ENCODE measurements at regions not wholly inside any gene's neighbourhood (a gene's known extent, or its start where the extent isn't known, plus 50 kb on each side); places are given as distances from the start of the nearest gene placed in this dataset.

- CTCF ChIA-PET, result no interaction called here
- H3K27me3 Mint-ChIP-seq (ENCODE audit: insufficient read depth, unreplicated experiment), result no peaks in the 10 kb centered on the region
- Histone ChIP-seq H3K4me1 (no peaks in the 10 kb centered on the region), H3K27me3 (replicated peaks; ENCODE audit: control insufficient read depth, insufficient read depth, low read length) (no peaks in the 10 kb centered on the region), H3K9me3 (no peaks in the 10 kb centered on the region), H3K36me3 (ENCODE audit: control insufficient read depth, insufficient read depth, low read length) (no peaks in the 10 kb centered on the region), H3K4me3 (ENCODE audit: low read depth, low read length) (no peak overlapping the region)
- H3K4me3 Mint-ChIP-seq (ENCODE audit: unreplicated experiment), result no peak overlapping the region
- H3K36me3 Mint-ChIP-seq (ENCODE audit: insufficient read depth, unreplicated experiment), result no peaks in the 10 kb centered on the region
- DNase-seq, result no peak
- intact Hi-C loops (cut with micrococcal nuclease; ENCODE audit: unreplicated experiment), result no loop called here
- TF ChIP-seq, protein P1, sequence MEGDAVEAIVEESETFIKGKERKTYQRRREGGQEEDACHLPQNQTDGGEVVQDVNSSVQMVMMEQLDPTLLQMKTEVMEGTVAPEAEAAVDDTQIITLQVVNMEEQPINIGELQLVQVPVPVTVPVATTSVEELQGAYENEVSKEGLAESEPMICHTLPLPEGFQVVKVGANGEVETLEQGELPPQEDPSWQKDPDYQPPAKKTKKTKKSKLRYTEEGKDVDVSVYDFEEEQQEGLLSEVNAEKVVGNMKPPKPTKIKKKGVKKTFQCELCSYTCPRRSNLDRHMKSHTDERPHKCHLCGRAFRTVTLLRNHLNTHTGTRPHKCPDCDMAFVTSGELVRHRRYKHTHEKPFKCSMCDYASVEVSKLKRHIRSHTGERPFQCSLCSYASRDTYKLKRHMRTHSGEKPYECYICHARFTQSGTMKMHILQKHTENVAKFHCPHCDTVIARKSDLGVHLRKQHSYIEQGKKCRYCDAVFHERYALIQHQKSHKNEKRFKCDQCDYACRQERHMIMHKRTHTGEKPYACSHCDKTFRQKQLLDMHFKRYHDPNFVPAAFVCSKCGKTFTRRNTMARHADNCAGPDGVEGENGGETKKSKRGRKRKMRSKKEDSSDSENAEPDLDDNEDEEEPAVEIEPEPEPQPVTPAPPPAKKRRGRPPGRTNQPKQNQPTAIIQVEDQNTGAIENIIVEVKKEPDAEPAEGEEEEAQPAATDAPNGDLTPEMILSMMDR (IDR thresholded peaks at IDR 0.05; ENCODE audit: insufficient read depth in 1 of 2, low read depth in 1 of 2, low read length in 1 of 2, severe bottlenecking in 1 of 2, unreplicated experiment in 1 of 2), result no peak
- BruUV-seq (replicated peaks), result no TSS peak
- no peaks in the 10 kb centered on the region for H3K9me3 Mint-ChIP-seq (ENCODE audit: unreplicated experiment)
- no peaks in the 10 kb centered on the region for H3K4me1 Mint-ChIP-seq (ENCODE audit: low read depth, unreplicated experiment)
- H3K27ac Mint-ChIP-seq (ENCODE audit: unreplicated experiment), result no peak overlapping the region
- POLR2A ChIA-PET, result no interaction called here
Observed at GRCh38 chr4:11544211-11544610, 115.5 kb upstream of the HS3ST1 start.

- CTCF ChIA-PET, result no interaction called here
- DNase-seq, result no peak
- Mint-ChIP-seq H3K9me3 (ENCODE audit: unreplicated experiment) (no peaks in the 10 kb centered on the region), H3K4me3 (ENCODE audit: unreplicated experiment) (no peak overlapping the region), H3K27me3 (ENCODE audit: insufficient read depth, unreplicated experiment) (no peaks in the 10 kb centered on the region), H3K4me1 (ENCODE audit: low read depth, unreplicated experiment) (no peaks in the 10 kb centered on the region), H3K27ac (ENCODE audit: unreplicated experiment) (no peak overlapping the region), H3K36me3 (ENCODE audit: insufficient read depth, unreplicated experiment) (no peaks in the 10 kb centered on the region)
- Histone ChIP-seq H3K27me3 (replicated peaks; ENCODE audit: control insufficient read depth, insufficient read depth, low read length) (no peaks in the 10 kb centered on the region), H3K4me1 (no peaks in the 10 kb centered on the region), H3K36me3 (ENCODE audit: control insufficient read depth, insufficient read depth, low read length) (no peaks in the 10 kb centered on the region), H3K9me3 (no peaks in the 10 kb centered on the region), H3K4me3 (ENCODE audit: low read depth, low read length) (no peak overlapping the region)
- no TSS peak for BruUV-seq (replicated peaks)
- TF ChIP-seq, protein P1 (IDR thresholded peaks at IDR 0.05; ENCODE audit: insufficient read depth in 1 of 2, low read depth in 1 of 2, low read length in 1 of 2, severe bottlenecking in 1 of 2, unreplicated experiment in 1 of 2), result no peak
- intact Hi-C loops (cut with micrococcal nuclease; ENCODE audit: unreplicated experiment), result no loop called here
- POLR2A ChIA-PET, result interaction anchor here (0.6 kb wide), 1 partner anchor 129 kb away, joined by 3 read pairs; no protein-coding TSS in a partner anchor
Observed at GRCh38 chr4:11543706-11544105, 115.0 kb upstream of the HS3ST1 start.

GRCh38 chr4:11542952-11543351, 114.3 kb upstream of the HS3ST1 start:
- Histone ChIP-seq H3K4me1 (no peaks in the 10 kb centered on the region), H3K4me3 (ENCODE audit: low read depth, low read length) (no peak overlapping the region), H3K9me3 (no peaks in the 10 kb centered on the region), H3K36me3 (ENCODE audit: control insufficient read depth, insufficient read depth, low read length) (no peaks in the 10 kb centered on the region), H3K27me3 (replicated peaks; ENCODE audit: control insufficient read depth, insufficient read depth, low read length) (no peaks in the 10 kb centered on the region)
- Mint-ChIP-seq H3K4me1 (ENCODE audit: low read depth, unreplicated experiment) (no peaks in the 10 kb centered on the region), H3K4me3 (ENCODE audit: unreplicated experiment) (no peak overlapping the region), H3K36me3 (ENCODE audit: insufficient read depth, unreplicated experiment) (no peaks in the 10 kb centered on the region), H3K27me3 (ENCODE audit: insufficient read depth, unreplicated experiment) (no peaks in the 10 kb centered on the region), H3K27ac (ENCODE audit: unreplicated experiment) (no peak overlapping the region), H3K9me3 (ENCODE audit: unreplicated experiment) (no peaks in the 10 kb centered on the region)
- TF ChIP-seq, protein P1 (IDR thresholded peaks at IDR 0.05; ENCODE audit: insufficient read depth in 1 of 2, low read depth in 1 of 2, low read length in 1 of 2, severe bottlenecking in 1 of 2, unreplicated experiment in 1 of 2), result no peak
- ChIA-PET CTCF (no interaction called here), POLR2A (no interaction called here)
- BruUV-seq (replicated peaks), result no TSS peak
- intact Hi-C loops (cut with micrococcal nuclease; ENCODE audit: unreplicated experiment), result no loop called here
- DNase-seq, result no peak

All from Caco-2 (cell line).